GM12878 (cell line): ENCODE measurements at regions not wholly inside any gene's neighbourhood (a gene's known extent, or its start where the extent isn't known, plus 50 kb on each side); places are given as distances from the start of the nearest gene placed in this dataset.

Experiments used
- ATAC-seq: fragments of 200-7000 bp; cut with Tn5 transposase; 3 replicates; pipeline ENCODE4 v1.9.1; 2020; ENCODE audit warnings: mild to moderate bottlenecking, moderate library complexity
- BruUV-seq: library from RNA; stranded (reverse); fragments of 400-500 nt; replicated peaks from 2 replicates; lab custom pipeline; 2021; lab: Mats Ljungman, UMichigan
- CTCF ChIA-PET: fragments of 300-600 bp; sonication (Branson Sonifier 250); formaldehyde crosslinking; extraction: SDS; loops from one replicate; lab custom pipeline; 2021; ENCODE audit warnings: inconsistent platforms; lab: Yijun Ruan, JAX
- POLR2A ChIA-PET: fragments of 350-600 bp; formaldehyde crosslinking; extraction: SDS; loops from one replicate; lab custom pipeline; 2021; ENCODE audit warnings: inconsistent platforms; lab: Charles Lee
- RAD21 ChIA-PET: fragments of 300-600 bp; sonication (Branson Sonifier 250); formaldehyde crosslinking; loops from one replicate; lab custom pipeline; 2023; ENCODE audit warnings: antibody characterized with exemption; ENCODE audit not compliant: unreplicated experiment; lab: Charles Lee
- SMC1A ChIA-PET: fragments of 300-600 bp; sonication (Branson Sonifier 250); formaldehyde crosslinking; loops from one replicate; lab custom pipeline; 2023; ENCODE audit not compliant: unreplicated experiment, uncharacterized antibody; lab: Charles Lee
- DNase-seq: peaks from one replicate; pipeline ENCODE4 v3.0.0-alpha.2; 2011; ENCODE audit warnings: low read depth, low spot score
- FAIRE-seq: peaks from 3 replicates; lab custom pipeline; 2011; peaks lifted over from hg19 to GRCh38; lab: Jason Lieb, UNC
- H2AFZ ChIP-seq: 2 replicates; pipeline ENCODE4 v1.6.0; 2011; ENCODE audit warnings: low read depth, low read length, control low read depth; ENCODE audit not compliant: control insufficient read depth
- H3K27ac ChIP-seq: 2 replicates; pipeline ENCODE4 v1.5.1; 2011; ENCODE audit warnings: control low read depth; ENCODE audit not compliant: control insufficient read depth, insufficient read depth
- H3K27me3 ChIP-seq, 2 experiments: replicated peaks in 1 of 2; 2 replicates each; pipeline versions ENCODE4 v1.6.0 to v1.6.1; 2011; ENCODE audit warnings: low read length in 1 of 2; ENCODE audit not compliant: control insufficient read depth in 2 of 2, insufficient read depth in 2 of 2
- H3K36me3 ChIP-seq, 2 experiments: 2 replicates each; pipeline ENCODE4 v1.5.1; 2011; ENCODE audit warnings: low read length in 1 of 2; ENCODE audit not compliant: control insufficient read depth in 2 of 2, insufficient read depth in 2 of 2
- H3K4me1 ChIP-seq: 2 replicates; pipeline ENCODE4 v1.6.1; 2011; ENCODE audit warnings: mild to moderate bottlenecking, low read length, moderate library complexity, mixed read lengths; ENCODE audit not compliant: control insufficient read depth, insufficient read depth
- H3K4me2 ChIP-seq: 2 replicates; pipeline ENCODE4 v1.6.0; 2011; ENCODE audit warnings: control low read depth; ENCODE audit not compliant: control insufficient read depth, insufficient read depth
- H3K4me3 ChIP-seq: fragments of 200-600 bp; sonication (generic); 2 replicates; pipeline ENCODE4 v1.5.1; 2016
- H3K79me2 ChIP-seq: 2 replicates; pipeline ENCODE4 v1.6.0; 2011; ENCODE audit warnings: low read length; ENCODE audit not compliant: control insufficient read depth, insufficient read depth
- H3K9ac ChIP-seq: 2 replicates; pipeline ENCODE4 v1.8.0; 2011; ENCODE audit warnings: low read length, control low read depth, mixed read lengths; ENCODE audit not compliant: control insufficient read depth, insufficient read depth
- H3K9me3 ChIP-seq: replicated peaks from 3 replicates; pipeline ENCODE4 v1.5.1; 2011; ENCODE audit warnings: mild to moderate bottlenecking, low read length; ENCODE audit not compliant: control insufficient read depth, insufficient read depth
- H4K20me1 ChIP-seq: 2 replicates; pipeline ENCODE4 v1.6.0; 2011; ENCODE audit not compliant: control insufficient read depth, insufficient read depth
- ATF7 ChIP-seq: fragments of 450-650 bp; IDR thresholded peaks from 2 replicates; pipeline ENCODE4 v1.6.1; 2016; ENCODE audit warnings: low read depth, mild to moderate bottlenecking
- EGR1 ChIP-seq, 2 experiments: IDR thresholded peaks; 1 replicate in 1 of 2; 2 replicates in 1 of 2; pipeline ENCODE4 v1.6.1; 2011 to 2012; ENCODE audit warnings: low read depth in 2 of 2, low read length in 2 of 2, borderline replicate concordance in 1 of 2, mild to moderate bottlenecking in 1 of 2, moderate library complexity in 1 of 2
- KDM1A ChIP-seq: fragments of 200-600 bp; sonication (generic); IDR thresholded peaks from 2 replicates; pipeline ENCODE4 v1.6.1; 2016; ENCODE audit warnings: borderline replicate concordance
- MTA2 ChIP-seq: fragments of 450-650 bp; IDR thresholded peaks from 2 replicates; pipeline ENCODE4 v1.6.1; 2016; ENCODE audit warnings: low read depth, mild to moderate bottlenecking, moderate library complexity
- MTA3 ChIP-seq: IDR thresholded peaks from 2 replicates; pipeline ENCODE4 v1.6.1; 2012; ENCODE audit warnings: low read length, inconsistent platforms, borderline replicate concordance
- NFYB ChIP-seq: IDR thresholded peaks from 2 replicates; pipeline ENCODE4 v1.6.1; 2011; ENCODE audit warnings: low read depth, mild to moderate bottlenecking, low read length, improper control_type of control experiment, moderate library complexity; ENCODE audit not compliant: insufficient read depth
- PKNOX1 ChIP-seq: fragments of 450-650 bp; IDR thresholded peaks from 2 replicates; pipeline ENCODE4 v1.6.1; 2016; ENCODE audit warnings: mild to moderate bottlenecking
- PRDM15 ChIP-seq: fragments of 450-650 bp; formaldehyde crosslinking; IDR thresholded peaks from 2 replicates; pipeline ENCODE4 v1.4.0; 2020; ENCODE audit warnings: mild to moderate bottlenecking, moderate library complexity
- RBBP5 ChIP-seq: fragments of 200-600 bp; sonication (generic); conservative IDR thresholded peaks from 2 replicates; pipeline ENCODE4 v1.6.1; 2016
- SREBF1 ChIP-seq: IDR thresholded peaks from 2 replicates; pipeline ENCODE4 v1.6.1; 2012; ENCODE audit warnings: mild to moderate bottlenecking, low read length
- SRF ChIP-seq, 2 experiments: IDR thresholded peaks; 2 replicates each; pipeline ENCODE4 v1.6.1; 2011; ENCODE audit warnings: low read depth in 2 of 2, low read length in 2 of 2, mild to moderate bottlenecking in 1 of 2, moderate library complexity in 1 of 2
- WGBS: methylation state at CpG from one replicate; pipeline ENCODE4 v1.1.6; 2016; ENCODE audit warnings: low lambda C conversion rate; ENCODE audit not compliant: insufficient replicate concordance, insufficient coverage; ENCODE audit errors: missing lambda C conversion rate; 5-methylcytosine and 5-hydroxymethylcytosine counted together
- in situ Hi-C: fragments of 300-500 bp; cut with MboI; formaldehyde crosslinking; loops from 9 replicates; pipeline ENCODE4 v1.14.3; 2018; ENCODE audit warnings: mixed read lengths
- intact Hi-C: fragments of 100-400 bp; cut with micrococcal nuclease; formaldehyde crosslinking; loops from one replicate; pipeline ENCODE4 v1.14.2; 2022; ENCODE audit not compliant: unreplicated experiment
- TF ChIP-seq, protein P1 (sequence below): fragments of 450-650 bp; IDR thresholded peaks from 2 replicates; pipeline ENCODE4 v1.6.1; 2017; ENCODE audit warnings: mild to moderate bottlenecking, moderate library complexity
- TF ChIP-seq, protein P2 (sequence below): IDR thresholded peaks from 2 replicates; pipeline ENCODE4 v1.6.1; 2011; ENCODE audit warnings: low read depth, mild to moderate bottlenecking, low read length, moderate library complexity, borderline replicate concordance; ENCODE audit errors: extremely low read depth

- SMC1A ChIA-PET: no interaction called here
- Histone ChIP-seq H3K4me3 (no peak overlapping the region), H3K36me3 (no peaks in the 10 kb centered on the region), H3K4me2 (no peak overlapping the region), H3K9me3 (no peaks in the 10 kb centered on the region), H2AFZ (no peak overlapping the region), H3K9ac (no peak overlapping the region), H3K27ac (no peak overlapping the region), H3K4me1 (no peaks in the 10 kb centered on the region), H3K27me3 (0 out of 4 replicates have a peak, but pooled peaks cover 0 to 1% of the 10 kb centered on the region in 2 experiments), H3K79me2 (no peaks in the 10 kb centered on the region), H4K20me1 (no peaks in the 10 kb centered on the region; the same call in 1 of the 2 replicates)
- no peak for DNase-seq
- TF ChIP-seq MTA2 (no peak), SREBF1 (no peak), MTA3 (no peak), PRDM15 (CRISPR knock-in tag) (no peak), SRF (IDR thresholded peaks at IDR 0.05; ENCODE audit: low read depth in 2 of 2, low read length in 2 of 2) (no peak), ATF7 (no peak), PKNOX1 (no peak), RBBP5 (no peak), KDM1A (no peak), EGR1 (IDR thresholded peaks at IDR 0.05; ENCODE audit: borderline replicate concordance in 1 of 2, low read depth in 2 of 2, low read length in 2 of 2) (no peak), NFYB (no peak)
- TF ChIP-seq, protein P1, sequence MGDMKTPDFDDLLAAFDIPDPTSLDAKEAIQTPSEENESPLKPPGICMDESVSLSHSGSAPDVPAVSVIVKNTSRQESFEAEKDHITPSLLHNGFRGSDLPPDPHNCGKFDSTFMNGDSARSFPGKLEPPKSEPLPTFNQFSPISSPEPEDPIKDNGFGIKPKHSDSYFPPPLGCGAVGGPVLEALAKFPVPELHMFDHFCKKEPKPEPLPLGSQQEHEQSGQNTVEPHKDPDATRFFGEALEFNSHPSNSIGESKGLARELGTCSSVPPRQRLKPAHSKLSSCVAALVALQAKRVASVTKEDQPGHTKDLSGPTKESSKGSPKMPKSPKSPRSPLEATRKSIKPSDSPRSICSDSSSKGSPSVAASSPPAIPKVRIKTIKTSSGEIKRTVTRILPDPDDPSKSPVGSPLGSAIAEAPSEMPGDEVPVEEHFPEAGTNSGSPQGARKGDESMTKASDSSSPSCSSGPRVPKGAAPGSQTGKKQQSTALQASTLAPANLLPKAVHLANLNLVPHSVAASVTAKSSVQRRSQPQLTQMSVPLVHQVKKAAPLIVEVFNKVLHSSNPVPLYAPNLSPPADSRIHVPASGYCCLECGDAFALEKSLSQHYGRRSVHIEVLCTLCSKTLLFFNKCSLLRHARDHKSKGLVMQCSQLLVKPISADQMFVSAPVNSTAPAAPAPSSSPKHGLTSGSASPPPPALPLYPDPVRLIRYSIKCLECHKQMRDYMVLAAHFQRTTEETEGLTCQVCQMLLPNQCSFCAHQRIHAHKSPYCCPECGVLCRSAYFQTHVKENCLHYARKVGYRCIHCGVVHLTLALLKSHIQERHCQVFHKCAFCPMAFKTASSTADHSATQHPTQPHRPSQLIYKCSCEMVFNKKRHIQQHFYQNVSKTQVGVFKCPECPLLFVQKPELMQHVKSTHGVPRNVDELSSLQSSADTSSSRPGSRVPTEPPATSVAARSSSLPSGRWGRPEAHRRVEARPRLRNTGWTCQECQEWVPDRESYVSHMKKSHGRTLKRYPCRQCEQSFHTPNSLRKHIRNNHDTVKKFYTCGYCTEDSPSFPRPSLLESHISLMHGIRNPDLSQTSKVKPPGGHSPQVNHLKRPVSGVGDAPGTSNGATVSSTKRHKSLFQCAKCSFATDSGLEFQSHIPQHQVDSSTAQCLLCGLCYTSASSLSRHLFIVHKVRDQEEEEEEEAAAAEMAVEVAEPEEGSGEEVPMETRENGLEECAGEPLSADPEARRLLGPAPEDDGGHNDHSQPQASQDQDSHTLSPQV: no peak
- TF ChIP-seq, protein P2, sequence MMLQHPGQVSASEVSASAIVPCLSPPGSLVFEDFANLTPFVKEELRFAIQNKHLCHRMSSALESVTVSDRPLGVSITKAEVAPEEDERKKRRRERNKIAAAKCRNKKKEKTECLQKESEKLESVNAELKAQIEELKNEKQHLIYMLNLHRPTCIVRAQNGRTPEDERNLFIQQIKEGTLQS: no peak
- POLR2A ChIA-PET: no interaction called here
- no TSS peak for BruUV-seq
- CTCF ChIA-PET: no interaction called here
- RAD21 ChIA-PET: no interaction called here
- in situ Hi-C loops: no loop called here
- FAIRE-seq: no peak
- intact Hi-C loops: no loop called here
- ATAC-seq: no peak
- WGBS: 25% methylated on average over 7 of the region's 7 CpGs
Measured at GRCh38 chr11:109019342-109019936, 354.6 kb downstream of the DDX10 start.
